ENCODE measurements at regions not wholly inside any gene's neighbourhood (a gene's known extent, or its start where the extent isn't known, plus 50 kb on each side); places are given as distances from the start of the nearest gene placed in this dataset.
"Not testable (repeated sequence)": the region's sequence is repeated elsewhere in the genome, so short reads cannot be mapped to it uniquely, and the experiment has no call there.

DNA sequence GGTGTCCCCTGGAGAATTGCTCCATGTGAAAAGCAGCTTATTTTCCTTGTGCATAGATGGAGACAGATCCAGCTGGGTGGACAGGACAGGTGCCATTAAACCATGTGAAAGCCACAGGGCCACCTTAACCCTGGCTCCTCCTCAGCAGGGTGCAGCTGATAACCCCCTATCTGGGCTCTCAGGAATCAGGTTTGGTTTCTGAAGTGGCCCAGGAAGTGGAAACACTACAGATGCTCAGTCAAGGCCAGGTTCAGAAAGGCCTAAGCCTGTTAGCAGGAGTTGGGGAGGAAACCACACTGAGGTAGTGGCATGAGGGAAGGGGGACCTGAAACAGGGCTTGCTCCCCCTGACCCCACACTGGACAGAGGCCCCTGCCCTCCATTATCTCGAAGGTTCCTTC is 217.0 kb downstream of the SPP2 start:
- DNase-seq = no peak
- in situ Hi-C loops (cut with MboI; ENCODE audit: low pct_unique_long_range_greater_than_20kb, low sequenced_read_pairs) = no loop called here

DNA sequence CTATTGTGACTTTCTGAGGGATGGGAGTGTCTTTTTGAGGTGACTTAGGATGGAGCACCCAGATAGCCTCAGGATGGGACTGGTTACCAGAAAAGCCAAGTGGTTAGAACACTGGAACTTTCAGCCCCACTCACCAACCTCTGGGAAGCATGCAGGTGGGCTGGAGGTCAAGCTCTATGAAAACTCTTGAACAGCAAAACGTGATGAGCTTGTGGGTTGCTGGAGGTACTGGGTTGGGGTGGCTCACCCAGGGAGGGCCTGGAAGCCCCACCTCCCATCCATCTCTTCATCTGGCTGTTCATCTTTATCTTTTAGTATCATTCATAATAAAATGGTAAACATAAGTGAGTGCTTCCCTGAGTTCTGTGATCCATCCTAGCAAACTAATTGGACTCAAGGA is 216.4 kb downstream of the SPP2 start:
- DNase-seq = no peak
- in situ Hi-C loops (cut with MboI; ENCODE audit: low pct_unique_long_range_greater_than_20kb, low sequenced_read_pairs) = no loop called here

DNA sequence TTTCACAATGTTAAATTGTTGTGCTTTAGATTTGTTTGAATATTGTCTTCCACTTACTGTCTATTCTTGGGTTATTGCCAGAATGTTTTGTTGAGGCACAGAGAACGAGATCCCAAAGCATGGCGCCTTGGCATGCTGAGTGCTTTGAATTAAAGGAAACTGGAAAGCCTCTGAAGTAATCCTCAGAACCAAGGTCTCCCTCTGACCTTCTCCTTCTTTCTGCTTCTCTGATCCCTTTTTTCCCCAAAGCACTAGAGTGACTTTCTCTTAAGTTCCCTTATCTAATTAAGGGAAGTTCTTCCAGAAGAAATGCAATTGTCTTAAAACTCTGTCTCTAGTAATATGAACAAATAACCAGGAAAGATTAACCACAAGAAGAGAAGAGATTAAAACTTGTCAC is 214.7 kb downstream of the SPP2 start:
- in situ Hi-C loops (cut with MboI; ENCODE audit: low pct_unique_long_range_greater_than_20kb, low sequenced_read_pairs) = no loop called here
- no peak for DNase-seq

DNA sequence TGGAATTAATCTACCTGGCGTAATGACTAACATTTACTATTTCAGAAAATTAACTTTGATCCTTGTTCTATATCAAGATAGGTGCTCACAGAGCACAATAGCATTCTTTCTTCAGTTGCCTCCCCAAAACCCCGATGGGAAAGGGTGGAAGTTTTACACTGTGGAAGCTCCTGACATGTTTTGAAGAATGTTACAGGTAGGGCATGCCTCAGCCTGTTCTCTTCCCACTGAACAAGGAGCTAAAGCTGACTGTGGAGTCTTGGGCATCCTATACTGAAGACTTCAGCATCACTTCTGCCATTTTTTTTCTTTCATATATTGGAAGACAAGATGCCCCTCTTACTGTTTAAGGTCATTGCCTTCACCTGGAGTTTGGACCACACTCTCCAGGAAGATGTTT is 211.2 kb downstream of the SPP2 start:
- in situ Hi-C loops (cut with MboI; ENCODE audit: low pct_unique_long_range_greater_than_20kb, low sequenced_read_pairs) = no loop called here
- no peak for DNase-seq

- in situ Hi-C loops (cut with MboI; ENCODE audit: low pct_unique_long_range_greater_than_20kb, low sequenced_read_pairs) = no loop called here
- DNase-seq = no peak
These were observed 208.9 kb downstream of the SPP2 start for GRCh38 chr2:234259440-234259839.

DNA sequence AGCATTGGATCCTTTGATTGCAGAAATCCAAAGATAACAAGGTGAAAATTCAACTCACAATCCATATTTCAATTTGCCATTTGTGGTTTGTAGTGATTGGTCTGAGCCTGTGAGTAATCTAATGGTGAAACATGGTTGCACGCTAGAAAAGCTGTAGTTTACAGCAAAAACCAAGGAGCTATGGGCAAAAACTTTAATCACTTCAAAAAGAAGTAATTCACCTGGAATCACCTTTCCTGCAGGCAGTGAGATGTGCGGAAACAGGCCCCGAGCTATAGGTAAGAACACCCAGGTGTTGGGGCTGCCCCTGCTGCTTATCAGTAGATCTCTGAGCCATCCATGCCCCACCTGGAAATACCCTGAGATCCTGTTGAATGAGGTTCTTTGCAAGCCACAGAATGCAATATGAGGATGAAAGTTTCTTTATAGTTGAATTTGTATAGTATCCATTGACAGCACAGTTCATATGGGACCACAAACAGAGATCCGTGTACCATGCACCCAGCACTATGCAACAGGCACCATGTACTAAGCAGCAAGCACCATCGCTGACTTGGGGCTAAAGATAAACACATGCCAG is 208.2 kb downstream of the SPP2 start:
- in situ Hi-C loops (cut with MboI; ENCODE audit: low pct_unique_long_range_greater_than_20kb, low sequenced_read_pairs) = no loop called here
- no peak for DNase-seq

- no peak for DNase-seq
- in situ Hi-C loops (cut with MboI; ENCODE audit: low pct_unique_long_range_greater_than_20kb, low sequenced_read_pairs) = no loop called here
These were observed 207.5 kb downstream of the SPP2 start for GRCh38 chr2:234257859-234258561.

DNA sequence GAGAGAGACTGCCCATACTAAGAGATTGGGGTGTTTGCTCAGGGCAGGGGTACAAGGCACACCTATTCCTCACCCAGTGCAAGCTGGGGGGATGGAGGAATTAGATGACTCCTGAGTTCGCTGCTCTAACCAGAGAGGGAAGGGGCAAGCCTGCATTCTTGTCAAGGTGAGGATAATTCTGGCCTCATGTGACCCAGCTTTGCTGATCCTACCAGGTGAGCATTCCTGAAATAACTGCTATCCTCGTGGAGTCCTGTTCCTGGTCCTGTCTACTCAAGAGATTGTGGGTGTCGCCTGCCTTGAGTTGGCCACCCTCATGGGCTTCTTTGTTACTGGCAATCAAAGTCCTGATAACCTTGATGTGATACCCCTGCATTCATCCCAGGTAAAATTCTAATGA is 206.0 kb downstream of the SPP2 start:
- in situ Hi-C loops (cut with MboI; ENCODE audit: low pct_unique_long_range_greater_than_20kb, low sequenced_read_pairs) = no loop called here
- no peak for DNase-seq

DNA sequence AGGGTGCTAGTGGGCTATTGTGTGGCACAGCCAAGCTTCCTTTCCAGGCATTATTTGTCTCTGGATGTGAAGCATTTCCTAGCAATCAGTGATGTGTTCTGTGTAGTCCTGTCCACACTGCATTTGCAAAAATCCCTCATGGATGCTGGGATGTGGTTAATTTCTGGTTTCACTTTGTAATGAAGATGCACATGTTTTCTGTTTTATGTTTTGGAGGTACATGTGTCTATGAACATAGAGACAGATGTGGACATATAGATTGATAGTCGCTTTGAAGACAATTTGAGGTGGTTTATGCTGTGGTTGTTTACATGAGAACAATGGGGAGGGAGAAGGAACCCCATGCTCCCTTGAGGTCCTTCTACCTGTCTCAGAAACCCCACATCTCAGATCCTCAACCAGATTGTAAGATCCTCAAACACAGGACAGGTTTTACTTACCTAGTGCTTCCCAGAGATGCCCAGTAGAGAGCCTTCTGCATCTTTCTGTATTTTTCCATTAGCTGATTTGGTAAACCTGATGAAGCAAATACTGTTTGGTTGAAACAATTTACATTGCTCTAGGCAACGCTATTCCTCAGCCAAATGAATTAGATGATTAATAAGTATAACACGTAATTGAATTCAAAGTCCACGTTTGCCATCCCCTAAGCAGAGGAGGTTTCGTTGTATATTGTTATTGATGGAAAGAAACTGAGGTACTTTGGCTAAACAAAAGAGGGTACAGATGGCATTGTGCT is 204.4 kb downstream of the SPP2 start:
- in situ Hi-C loops (cut with MboI; ENCODE audit: low pct_unique_long_range_greater_than_20kb, low sequenced_read_pairs) = no loop called here
- DNase-seq = no peak

- in situ Hi-C loops (cut with MboI; ENCODE audit: low pct_unique_long_range_greater_than_20kb, low sequenced_read_pairs) = no loop called here
These were observed 202.3 kb downstream of the SPP2 start for GRCh38 chr2:234252772-234253171.

DNA sequence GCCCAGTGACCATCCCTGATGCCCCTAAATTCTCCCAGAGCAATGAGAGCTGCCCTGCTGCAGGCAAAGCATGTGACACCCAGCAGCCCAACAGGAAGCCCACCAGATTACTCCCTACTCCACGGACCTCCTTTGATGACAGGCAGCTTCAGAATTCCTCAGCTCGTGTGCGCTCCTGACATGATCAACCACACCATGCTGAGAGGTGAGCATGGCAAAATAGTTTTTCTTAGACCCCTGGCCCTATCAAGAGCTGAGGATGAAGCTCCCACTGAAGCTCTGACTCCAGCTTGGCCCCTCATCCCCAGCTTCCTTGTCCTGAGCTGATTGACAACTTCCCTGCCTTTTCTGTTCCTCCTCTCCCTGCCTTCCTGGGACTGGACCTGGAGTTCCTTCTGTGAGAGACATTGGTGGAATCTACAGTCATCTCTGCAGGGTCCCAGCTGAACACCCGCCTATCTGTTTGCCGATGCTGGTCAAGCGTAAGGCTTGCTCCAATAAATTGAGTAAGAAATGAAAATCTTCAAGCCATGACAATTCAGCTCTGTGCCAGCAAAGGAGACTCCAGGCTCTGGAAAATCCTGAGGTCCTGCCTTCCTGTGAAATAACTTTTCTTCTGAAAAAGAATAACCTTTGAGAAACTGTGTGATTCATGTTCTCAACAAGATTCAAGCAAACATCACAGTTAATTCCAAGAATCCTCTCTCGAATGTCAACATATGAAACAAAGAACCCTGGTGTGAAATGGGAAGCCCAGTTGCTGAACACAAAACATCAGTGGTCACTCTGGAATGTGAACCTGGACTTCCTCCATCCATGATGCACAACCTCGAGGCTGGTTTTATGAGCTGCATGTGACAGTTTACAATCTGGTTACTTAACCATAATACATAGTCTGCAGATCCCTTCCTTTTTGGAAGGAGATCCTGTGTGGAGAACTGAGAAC is 201.1 kb downstream of the SPP2 start:
- in situ Hi-C loops (cut with MboI; ENCODE audit: low pct_unique_long_range_greater_than_20kb, low sequenced_read_pairs) = no loop called here
- DNase-seq = no peak

More at GRCh38 chr2:234252772-234253171, 202.3 kb downstream of the SPP2 start:
- no peak for DNase-seq

DNA sequence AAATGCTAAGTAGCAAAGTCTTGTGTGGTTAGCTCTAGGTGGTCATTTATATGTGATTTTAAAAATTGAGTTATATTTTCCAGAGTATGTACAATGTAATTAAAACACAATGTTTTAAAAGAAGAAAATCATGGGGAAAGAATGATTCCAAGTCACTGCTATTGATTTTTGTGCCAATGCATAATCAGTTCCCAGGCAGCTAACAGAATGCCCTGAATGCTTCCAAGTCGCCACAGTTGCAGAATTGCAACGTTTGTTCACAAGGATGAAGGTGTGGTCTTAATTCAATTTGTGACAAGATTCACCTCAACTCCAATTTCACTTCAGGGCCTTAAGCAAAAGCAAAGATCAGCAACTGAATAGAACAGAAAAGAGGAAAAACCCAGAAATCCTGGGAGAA is 200.4 kb downstream of the SPP2 start:
- DNase-seq = no peak
- in situ Hi-C loops (cut with MboI; ENCODE audit: low pct_unique_long_range_greater_than_20kb, low sequenced_read_pairs) = no loop called here

GRCh38 chr2:234249873-234250272 is 199.4 kb downstream of the SPP2 start:
- no peak for DNase-seq
- in situ Hi-C loops (cut with MboI; ENCODE audit: low pct_unique_long_range_greater_than_20kb, low sequenced_read_pairs) = no loop called here

- DNase-seq = no peak
- in situ Hi-C loops (cut with MboI; ENCODE audit: low pct_unique_long_range_greater_than_20kb, low sequenced_read_pairs) = no loop called here
These were observed 198.7 kb downstream of the SPP2 start for GRCh38 chr2:234249034-234249735.

DNA sequence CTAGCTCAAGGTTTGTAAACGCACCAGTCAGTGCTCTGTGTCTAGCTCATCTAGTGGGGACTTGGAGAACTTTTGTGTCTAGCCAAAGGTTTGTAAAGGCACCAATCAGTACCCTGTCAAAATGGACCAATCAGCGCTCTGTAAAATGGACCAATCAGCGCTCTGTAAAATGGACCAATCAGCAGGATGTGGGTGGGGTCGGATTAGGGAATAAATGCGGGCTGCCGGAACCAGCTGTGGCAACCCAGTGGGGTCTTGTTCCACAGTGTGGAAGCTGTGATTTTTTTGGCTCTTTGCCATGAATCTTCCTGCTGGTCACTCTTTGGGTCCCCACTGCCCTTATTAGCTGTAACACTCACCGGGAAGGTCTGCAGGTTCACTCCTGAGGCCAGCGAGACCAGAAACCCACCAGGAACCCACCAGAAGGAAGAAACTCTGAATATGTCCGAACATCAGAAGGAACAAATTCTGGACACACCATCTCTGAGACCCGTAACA is 197.8 kb downstream of the SPP2 start:
- in situ Hi-C loops (cut with MboI; ENCODE audit: low pct_unique_long_range_greater_than_20kb, low sequenced_read_pairs); DNase-seq: not testable (repeated sequence)

- in situ Hi-C loops (cut with MboI; ENCODE audit: low pct_unique_long_range_greater_than_20kb, low sequenced_read_pairs) = no loop called here
- DNase-seq = no peak
These were observed 197.1 kb downstream of the SPP2 start for GRCh38 chr2:234247453-234248180.

DNA sequence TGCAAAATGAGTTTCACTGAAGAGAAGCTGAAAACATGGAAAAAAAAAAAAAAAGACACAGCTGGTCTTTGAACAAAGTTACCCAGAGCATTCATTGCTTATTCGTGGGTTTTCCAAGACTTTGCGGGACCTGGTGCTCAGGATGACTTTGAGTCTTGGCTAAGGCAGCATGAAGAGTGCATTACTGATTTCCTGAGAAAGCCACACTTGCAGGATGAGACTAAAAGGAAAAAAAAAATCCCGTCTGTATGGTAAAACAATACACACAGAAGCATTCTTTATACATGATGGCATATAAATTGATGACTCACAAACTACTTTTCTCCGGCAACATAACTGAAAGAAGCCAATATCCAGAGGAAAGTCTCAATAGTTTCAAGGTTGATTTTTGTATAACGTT is 195.4 kb downstream of the SPP2 start:
- in situ Hi-C loops (cut with MboI; ENCODE audit: low pct_unique_long_range_greater_than_20kb, low sequenced_read_pairs) = no loop called here

GRCh38 chr2:234243871-234244565 is 193.5 kb downstream of the SPP2 start:
- DNase-seq = no peak
- in situ Hi-C loops (cut with MboI; ENCODE audit: low pct_unique_long_range_greater_than_20kb, low sequenced_read_pairs) = no loop called here

More for the DNA sequence above, 195.4 kb downstream of the SPP2 start:
- no peak for DNase-seq

All from KBM-7 (cell line).